Skeletal muscle satellite cell (primary cell): ENCODE measurements at regions not wholly inside any gene's neighbourhood (a gene's known extent, or its start where the extent isn't known, plus 50 kb on each side); places are given as distances from the start of the nearest gene placed in this dataset.

Experiments
- H3K27me3 ChIP-seq: 2 replicates; pipeline ENCODE4 v1.7.0; 2013; ENCODE audit warnings: low read length; ENCODE audit not compliant: control insufficient read depth, insufficient read depth
- H3K36me3 ChIP-seq: 2 replicates; pipeline ENCODE4 v1.7.0; 2013; ENCODE audit warnings: mild to moderate bottlenecking, control low read depth, low read length; ENCODE audit not compliant: insufficient read depth
- H3K4me1 ChIP-seq: 2 replicates; pipeline ENCODE4 v1.7.0; 2013; ENCODE audit warnings: low read length; ENCODE audit not compliant: control insufficient read depth, insufficient read depth
- H3K4me2 ChIP-seq: 2 replicates; pipeline ENCODE4 v1.7.0; 2013; ENCODE audit warnings: mild to moderate bottlenecking, low read length
- H3K4me3 ChIP-seq: 2 replicates; pipeline ENCODE4 v1.7.0; 2013; ENCODE audit warnings: low read length
- H3K9ac ChIP-seq: 2 replicates; pipeline ENCODE4 v1.7.0; 2013; ENCODE audit warnings: mild to moderate bottlenecking, low read depth, low read length, moderate library complexity
- H3K9me3 ChIP-seq: replicated peaks from 2 replicates; pipeline ENCODE4 v1.7.0; 2013; ENCODE audit warnings: mild to moderate bottlenecking, control low read depth, low read length

DNA sequence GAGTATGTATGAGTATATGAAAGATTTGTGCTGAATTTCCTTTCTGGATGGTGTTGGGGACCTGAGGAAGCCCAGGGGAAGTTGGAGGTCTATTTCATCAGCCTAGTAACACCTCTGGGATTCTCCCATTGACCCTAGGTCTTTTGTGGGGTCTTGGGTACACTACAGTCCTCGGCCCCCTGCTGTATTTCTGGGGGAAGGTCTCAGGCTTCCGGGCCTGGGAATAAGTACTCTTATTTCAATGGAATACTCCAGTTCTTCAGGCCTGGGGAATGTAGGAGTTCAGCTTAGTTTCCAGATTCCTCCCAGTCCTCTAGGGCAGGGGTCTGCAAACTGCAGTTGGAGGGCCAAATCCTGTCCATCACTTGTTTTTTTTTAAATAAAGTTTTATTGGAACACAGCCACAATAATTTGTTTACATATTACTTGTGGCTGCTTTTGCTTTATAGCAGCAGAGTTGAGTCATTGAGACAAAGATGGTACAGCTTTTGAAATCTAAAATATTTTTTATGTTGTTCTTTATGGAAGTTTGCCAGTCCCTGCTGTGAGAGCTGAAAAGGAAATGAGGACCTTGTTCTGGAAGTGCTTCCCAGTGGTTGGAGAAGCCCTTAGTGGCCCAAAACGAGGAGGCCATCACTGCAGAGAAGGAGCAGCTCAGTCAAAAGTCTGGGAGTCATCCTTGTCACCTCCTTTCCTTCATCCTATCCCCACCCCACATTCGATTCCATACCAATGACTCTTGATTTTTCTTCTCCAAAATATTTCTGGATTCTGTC, 142.5 kb upstream of the HS3ST2 start:
- no peak overlapping the region for H3K9ac ChIP-seq
- no peak overlapping the region for H3K4me3 ChIP-seq
- H3K4me2 ChIP-seq: no peak overlapping the region
- peaks cover 20% of the 10 kb centered on the region for H3K27me3 ChIP-seq
- H3K4me1 ChIP-seq: no peaks in the 10 kb centered on the region
- no peaks in the 10 kb centered on the region for H3K9me3 ChIP-seq
- H3K36me3 ChIP-seq: no peaks in the 10 kb centered on the region

DNA sequence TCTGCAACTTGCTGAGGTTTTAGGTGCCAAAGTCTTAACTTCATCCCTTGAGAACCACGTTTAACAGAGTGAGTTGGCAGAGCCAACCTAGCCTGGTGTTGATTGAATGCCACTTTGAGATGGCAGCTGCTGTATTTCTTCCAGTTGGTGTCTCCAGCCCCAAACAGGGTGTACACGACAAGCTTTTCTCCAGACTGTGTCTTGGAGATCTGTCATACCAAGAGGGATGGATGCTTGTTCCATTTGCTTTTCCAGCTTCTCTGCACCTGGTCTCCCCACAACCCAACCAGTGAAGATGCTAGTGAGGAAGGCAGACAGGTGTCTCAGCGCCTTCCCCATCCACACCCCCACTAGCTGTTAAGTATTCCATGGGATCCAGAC, 141.1 kb upstream of the HS3ST2 start:
- no peaks in the 10 kb centered on the region for H3K36me3 ChIP-seq

DNA sequence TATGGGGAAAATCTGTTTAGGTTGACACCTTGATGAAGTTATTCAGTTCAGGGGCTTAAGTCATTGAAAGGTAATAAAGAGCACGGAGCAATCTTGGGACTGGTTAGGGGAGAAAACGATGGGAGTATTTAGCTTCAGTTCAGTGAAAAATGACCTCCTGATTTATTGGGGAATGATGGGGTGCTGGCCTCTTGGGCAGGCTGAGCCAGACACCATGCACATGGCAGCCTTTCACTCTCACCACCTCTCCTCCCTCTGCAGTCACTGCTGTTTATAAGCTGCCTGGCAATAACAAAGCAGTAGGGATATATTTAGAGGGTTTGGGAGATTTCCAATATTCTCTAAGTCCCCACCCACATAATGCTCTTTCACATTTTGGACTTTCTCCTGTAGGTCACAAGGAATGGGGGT, 140.5 kb upstream of the HS3ST2 start:
- no peak overlapping the region for H3K4me2 ChIP-seq
- H3K9ac ChIP-seq: no peak overlapping the region
- no peaks in the 10 kb centered on the region for H3K4me1 ChIP-seq
- H3K9me3 ChIP-seq: no peaks in the 10 kb centered on the region
- H3K27me3 ChIP-seq: peaks cover 31% of the 10 kb centered on the region
- H3K4me3 ChIP-seq: no peak overlapping the region
- H3K36me3 ChIP-seq: no peaks in the 10 kb centered on the region

More for the DNA sequence above, 141.1 kb upstream of the HS3ST2 start:
- peaks cover 25% of the 10 kb centered on the region for H3K27me3 ChIP-seq
- H3K4me3 ChIP-seq: no peak overlapping the region
- no peaks in the 10 kb centered on the region for H3K4me1 ChIP-seq
- H3K9me3 ChIP-seq: no peaks in the 10 kb centered on the region
- no peak overlapping the region for H3K9ac ChIP-seq
- no peak overlapping the region for H3K4me2 ChIP-seq

- Histone ChIP-seq H3K9ac (no peak overlapping the region), H3K4me2 (no peak overlapping the region), H3K27me3 (peaks cover 42% of the 10 kb centered on the region), H3K9me3 (no peaks in the 10 kb centered on the region), H3K4me3 (no peak overlapping the region), H3K4me1 (no peaks in the 10 kb centered on the region), H3K36me3 (no peaks in the 10 kb centered on the region)
Measured at GRCh38 chr16:22674832-22675191, 139.2 kb upstream of the HS3ST2 start.

DNA sequence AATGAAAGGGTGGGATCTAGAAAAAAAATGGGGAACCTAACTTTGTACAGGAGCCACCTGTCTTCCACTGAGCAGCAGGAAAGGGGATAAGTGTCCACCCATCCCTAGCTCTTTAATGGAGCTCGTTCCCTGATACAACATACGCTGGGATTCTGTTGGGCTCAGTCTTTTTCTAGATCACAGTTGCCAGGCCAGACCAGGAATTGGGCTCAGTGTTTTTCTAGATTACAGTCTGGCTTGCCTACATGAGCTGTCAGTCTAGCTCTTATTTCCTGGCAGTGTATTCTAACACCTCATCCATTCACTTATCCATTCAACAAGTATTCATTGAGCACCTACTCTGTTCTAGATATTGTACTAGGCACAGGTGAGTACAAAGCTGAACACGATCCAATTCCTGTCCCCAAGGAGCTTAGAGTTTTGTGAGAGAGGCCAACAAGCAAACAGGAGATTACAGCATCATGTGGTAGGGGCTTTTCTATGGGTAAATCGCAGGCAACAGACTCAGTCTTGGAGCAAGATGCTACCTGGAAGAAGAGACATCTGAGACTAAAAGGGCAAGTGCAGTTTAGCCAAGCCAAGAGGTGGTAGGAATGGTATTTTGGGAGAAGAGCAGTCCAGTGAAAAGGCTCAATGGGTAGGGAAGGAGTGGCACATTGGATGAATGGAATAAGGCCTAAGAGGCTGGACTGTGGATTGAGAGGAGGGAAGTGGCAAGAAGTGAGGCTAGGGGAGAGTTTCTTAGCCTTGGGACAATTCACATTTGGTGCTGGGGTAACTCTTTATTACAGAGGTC, 138.0 kb upstream of the HS3ST2 start:
- no peaks in the 10 kb centered on the region for H3K9me3 ChIP-seq
- H3K36me3 ChIP-seq: no peaks in the 10 kb centered on the region
- peaks cover 46% of the 10 kb centered on the region for H3K27me3 ChIP-seq
- no peak overlapping the region for H3K4me2 ChIP-seq
- no peak overlapping the region for H3K9ac ChIP-seq
- H3K4me1 ChIP-seq: no peaks in the 10 kb centered on the region
- H3K4me3 ChIP-seq: no peak overlapping the region

- Histone ChIP-seq H3K4me1 (no peaks in the 10 kb centered on the region), H3K27me3 (peaks cover 46% of the 10 kb centered on the region), H3K4me2 (no peak overlapping the region), H3K36me3 (no peaks in the 10 kb centered on the region), H3K9me3 (no peaks in the 10 kb centered on the region), H3K9ac (no peak overlapping the region), H3K4me3 (no peak overlapping the region)
Measured at GRCh38 chr16:22677024-22677830, 136.7 kb upstream of the HS3ST2 start.

GRCh38 chr16:22678311-22678710, 135.7 kb upstream of the HS3ST2 start:
- Histone ChIP-seq H3K4me2 (no peak overlapping the region), H3K36me3 (no peaks in the 10 kb centered on the region), H3K9ac (no peak overlapping the region), H3K9me3 (no peaks in the 10 kb centered on the region), H3K4me3 (no peak overlapping the region), H3K4me1 (no peaks in the 10 kb centered on the region), H3K27me3 (peaks cover 44% of the 10 kb centered on the region)

DNA sequence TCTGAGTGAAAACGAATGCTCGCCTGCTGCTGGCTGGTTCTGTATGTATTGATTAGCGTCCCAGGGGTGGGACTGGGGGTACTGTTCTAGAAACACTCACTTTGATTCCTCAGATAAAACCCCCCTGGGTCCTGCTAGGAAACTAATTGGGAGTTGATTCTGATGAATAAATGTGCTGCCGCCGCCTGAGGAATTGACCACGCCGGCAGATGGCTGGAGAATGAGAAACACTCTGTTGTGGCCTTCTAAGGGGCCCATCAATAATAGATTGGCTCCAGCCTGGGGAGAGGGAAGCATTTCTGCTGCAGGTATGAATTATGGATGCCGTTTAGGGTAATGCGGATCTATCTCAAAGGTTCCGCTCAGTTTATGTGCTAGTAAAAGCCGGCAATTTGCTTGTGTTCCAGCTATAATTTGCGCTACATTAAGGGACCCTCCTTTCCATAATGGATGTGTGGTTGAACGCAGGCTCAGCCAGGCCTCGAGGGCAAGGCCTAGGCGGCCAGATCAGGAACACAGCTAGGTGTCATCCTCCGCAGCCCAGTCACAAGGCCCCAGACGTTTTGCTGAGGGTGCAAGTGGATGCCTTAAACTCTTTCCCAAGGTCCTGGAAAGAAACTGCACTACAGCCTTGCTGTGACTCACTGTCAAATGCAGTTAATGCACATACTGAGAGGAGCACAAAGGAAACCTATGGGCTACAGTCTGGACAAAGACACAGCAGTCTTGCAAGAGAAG, 132.2 kb upstream of the HS3ST2 start:
- H3K9me3 ChIP-seq: no peaks in the 10 kb centered on the region
- no peak overlapping the region for H3K4me2 ChIP-seq
- H3K4me1 ChIP-seq: peaks cover 17% of the 10 kb centered on the region
- H3K4me3 ChIP-seq: no peak overlapping the region
- peaks cover 27% of the 10 kb centered on the region for H3K27me3 ChIP-seq
- no peaks in the 10 kb centered on the region for H3K36me3 ChIP-seq
- H3K9ac ChIP-seq: no peak overlapping the region

GRCh38 chr16:22683258-22683657, 130.7 kb upstream of the HS3ST2 start:
- Histone ChIP-seq H3K9me3 (no peaks in the 10 kb centered on the region), H3K4me2 (no peak overlapping the region), H3K4me3 (no peak overlapping the region), H3K9ac (no peak overlapping the region), H3K36me3 (no peaks in the 10 kb centered on the region), H3K27me3 (peaks cover 17% of the 10 kb centered on the region), H3K4me1 (peaks cover 17% of the 10 kb centered on the region)

DNA sequence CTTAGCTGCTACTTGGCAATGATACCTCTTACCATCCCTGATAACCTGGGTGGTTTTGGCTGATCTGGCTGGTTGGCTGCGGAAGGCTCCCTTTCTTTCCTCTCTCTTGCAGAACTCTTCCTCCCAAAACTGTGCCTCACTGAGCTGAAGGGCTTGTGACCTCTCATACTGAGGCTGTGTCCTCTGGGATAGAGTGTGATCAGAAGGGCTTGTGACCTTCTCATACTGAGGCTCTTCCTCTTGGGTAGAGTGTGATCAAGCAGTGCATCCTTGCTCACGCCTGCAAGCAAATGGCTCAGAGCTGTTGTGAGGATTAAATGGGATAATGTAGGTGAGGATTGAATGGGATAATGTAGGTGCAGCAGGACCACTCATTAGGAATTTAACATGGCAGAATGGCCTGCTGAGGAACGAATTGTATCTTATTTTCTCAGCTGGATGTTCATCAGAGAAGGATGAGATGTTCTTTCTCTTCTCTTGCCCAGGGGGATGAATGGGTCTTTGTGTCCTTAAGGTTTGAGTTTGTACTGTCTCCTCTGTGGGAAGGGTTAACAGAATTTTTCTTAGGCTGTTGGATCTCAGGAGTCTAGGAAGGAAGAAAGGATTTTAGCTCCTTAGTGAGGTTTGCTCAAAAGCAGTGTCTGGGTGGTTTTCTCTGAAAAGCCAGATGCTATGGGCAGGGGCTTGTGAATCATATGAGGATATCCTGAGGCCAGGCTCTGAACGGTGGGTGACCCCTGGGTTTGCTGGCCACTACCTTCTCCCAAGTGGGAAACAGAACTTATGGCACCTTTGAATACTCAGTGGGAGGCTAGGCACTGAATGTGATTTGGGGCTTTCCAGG, 130.0 kb upstream of the HS3ST2 start:
- peaks cover 17% of the 10 kb centered on the region for H3K4me1 ChIP-seq
- no peaks in the 10 kb centered on the region for H3K36me3 ChIP-seq
- H3K4me3 ChIP-seq: no peak overlapping the region
- H3K9me3 ChIP-seq: no peaks in the 10 kb centered on the region
- no peak overlapping the region for H3K4me2 ChIP-seq
- H3K27me3 ChIP-seq: peaks cover 12% of the 10 kb centered on the region
- H3K9ac ChIP-seq: no peak overlapping the region
